ENCODE measurements at regions not wholly inside any gene's neighbourhood (a gene's known extent, or its start where the extent isn't known, plus 50 kb on each side); places are given as distances from the start of the nearest gene placed in this dataset.

- no peak overlapping the region for H4K91ac ChIP-seq (ENCODE audit: insufficient read depth, low read depth, low read length)
- no peak overlapping the region for H2AK9ac ChIP-seq (replicated peaks; ENCODE audit: low read depth, low read length, poor library complexity)
- peaks cover 27% of the 10 kb centered on the region for H3K9me3 ChIP-seq (ENCODE audit: control insufficient read depth, insufficient read depth, low read length)
- dilution Hi-C loops (cut with HindIII; ENCODE audit: low sequenced_read_pairs, unreplicated experiment) (no loop called here), in situ Hi-C loops (cut with MboI; ENCODE audit: low sequenced_read_pairs) (no loop called here), intact Hi-C loops (cut with micrococcal nuclease) (no loop called here)
- H3K18ac ChIP-seq (ENCODE audit: low read depth, low read length), result no peak overlapping the region
- no peak overlapping the region for H2AK5ac ChIP-seq (ENCODE audit: low read depth, low read length)
- no peaks in the 10 kb centered on the region for H3K79me1 ChIP-seq (ENCODE audit: low read depth in 1 of 2, low read length in 2 of 2)
- no peak overlapping the region for H2BK5ac ChIP-seq (ENCODE audit: low read depth, low read length, poor library complexity, severe bottlenecking)
- H3K23ac ChIP-seq (ENCODE audit: low read depth, low read length), result no peak overlapping the region
- H4K8ac ChIP-seq (ENCODE audit: low read depth in 2 of 2, low read length in 2 of 2), result no peak overlapping the region
- 74% methylated on average over 6 of the region's 17 CpGs; no CpG with 5 or more reads in 1 of the 2 experiments for WGBS, 2 experiments (ENCODE audit: extremely low coverage in 2 of 2, insufficient read length in 1 of 2)
- BruUV-seq (replicated peaks), result no TSS peak
- H4K5ac ChIP-seq (ENCODE audit: low read depth, low read length), result no peak overlapping the region
- H2BK120ac ChIP-seq (ENCODE audit: low read depth, low read length), result no peak overlapping the region
- no peaks in the 10 kb centered on the region for H4K20me1 ChIP-seq (ENCODE audit: insufficient read depth, low read length)
- H3K9ac ChIP-seq (ENCODE audit: low read depth, low read length), result no peak overlapping the region
- CTCF ChIA-PET, result no interaction called here
- H3K36me3 ChIP-seq (ENCODE audit: control insufficient read depth, insufficient read depth, low read length), result no peaks in the 10 kb centered on the region
- DNase-seq, result no peak
- H3K4me3 ChIP-seq (ENCODE audit: insufficient read depth, low read depth, low read length), result no peak overlapping the region
- H3K27ac ChIP-seq (ENCODE audit: insufficient read depth, low read length), result no peak overlapping the region
- POLR2A ChIA-PET (ENCODE audit: unreplicated experiment), result no interaction called here
- H3K9me1 ChIP-seq (ENCODE audit: insufficient read depth, low read length), result no peaks in the 10 kb centered on the region
- no peak overlapping the region for H3K4ac ChIP-seq (ENCODE audit: low read depth, low read length)
- H2BK20ac ChIP-seq (ENCODE audit: low read depth, low read length), result no peak overlapping the region
- H3K56ac ChIP-seq (ENCODE audit: extremely low read depth, insufficient read depth, low read length), result no peak overlapping the region
- no peak overlapping the region for H3K14ac ChIP-seq (replicated peaks; ENCODE audit: low read depth, low read length)
- H2AFZ ChIP-seq (replicated peaks; ENCODE audit: low read length, poor library complexity), result no peak overlapping the region
- H3K27me3 ChIP-seq (ENCODE audit: control insufficient read depth, insufficient read depth, low read length), result no peaks in the 10 kb centered on the region
- no peaks in the 10 kb centered on the region for H3K4me1 ChIP-seq (ENCODE audit: control insufficient read depth, insufficient read depth, low read length)
- TF ChIP-seq MAFK (IDR thresholded peaks at IDR 0.05; ENCODE audit: low read depth, low read length) (no peak), CEBPB (IDR thresholded peaks at IDR 0.05; ENCODE audit: low read depth, low read length) (no peak), BHLHE40 (IDR thresholded peaks at IDR 0.05; ENCODE audit: low read depth, low read length) (no peak), SMC3 (IDR thresholded peaks at IDR 0.05; ENCODE audit: low read depth, low read length) (no peak), RCOR1 (IDR thresholded peaks at IDR 0.05; ENCODE audit: insufficient replicate concordance, low read length) (no peak), POLR2A (IDR thresholded peaks at IDR 0.05; ENCODE audit: low read depth, low read length) (no peak), RFX5 (IDR thresholded peaks at IDR 0.05; ENCODE audit: low read depth, low read length) (no peak), CHD1 (IDR thresholded peaks at IDR 0.05; ENCODE audit: low read depth, low read length) (no peak), FOS (IDR thresholded peaks at IDR 0.05; ENCODE audit: low read depth, low read length) (no peak), ELK1 (IDR thresholded peaks at IDR 0.05; ENCODE audit: borderline replicate concordance, low read depth, low read length) (no peak), MXI1 (IDR thresholded peaks at IDR 0.05; ENCODE audit: borderline replicate concordance, low read depth, low read length) (no peak), NFE2L2 (IDR thresholded peaks at IDR 0.05; ENCODE audit: low read depth, low read length) (no peak), USF2 (IDR thresholded peaks at IDR 0.05; ENCODE audit: low read depth, low read length) (no peak), MAZ (IDR thresholded peaks at IDR 0.05; ENCODE audit: borderline replicate concordance, low read depth, low read length) (no peak), RAD21 (IDR thresholded peaks at IDR 0.05; ENCODE audit: low read length) (no peak), CTCF (conservative IDR thresholded peaks at IDR 0.05; ENCODE audit: low read depth, low read length) (no peak)
- no peak overlapping the region for H2BK15ac ChIP-seq (ENCODE audit: low read depth, low read length)
- no peak overlapping the region for H3K4me2 ChIP-seq (ENCODE audit: low read depth, low read length)
- no peak for ATAC-seq (ENCODE audit: low read depth)
Observed at GRCh38 chr7:156015237-156016020, 203.2 kb upstream of the SHH start.
